Activated T-helper 17 cell treated with anti-CD3 and anti-CD28 coated beads, Interleukin-2, amount 50 U/mL, for 72 hours (primary cell): ENCODE measurements at regions not wholly inside any gene's neighbourhood (a gene's known extent, or its start where the extent isn't known, plus 50 kb on each side); places are given as distances from the start of the nearest gene placed in this dataset.
A peak's percentile ranks its signal among the peaks of the same experiment; 100 is the strongest.

Experiments
- ATAC-seq: fragments of 150-1000 bp; cut with Tn5 transposase; replicated peaks from 2 replicates; pipeline ENCODE4 v1.10.0; 2021; ENCODE audit warnings: mild to moderate bottlenecking, moderate library complexity
- H3K27ac Mint-ChIP-seq: one replicate; pipeline ENCODE4 v1.8.0; 2022; ENCODE audit warnings: mixed read lengths
- H3K27me3 Mint-ChIP-seq: one replicate; pipeline ENCODE4 v1.8.0; 2022; ENCODE audit warnings: mixed read lengths
- H3K36me3 Mint-ChIP-seq: one replicate; pipeline ENCODE4 v1.8.0; 2022; ENCODE audit warnings: low read depth, mild to moderate bottlenecking, mixed read lengths
- H3K4me1 Mint-ChIP-seq: one replicate; pipeline ENCODE4 v1.8.0; 2022; ENCODE audit warnings: mixed read lengths
- H3K4me3 Mint-ChIP-seq: one replicate; pipeline ENCODE4 v1.8.0; 2022; ENCODE audit warnings: mild to moderate bottlenecking, mixed read lengths
- H3K9me3 Mint-ChIP-seq: one replicate; pipeline ENCODE4 v1.8.0; 2022; ENCODE audit warnings: mixed read lengths

DNA sequence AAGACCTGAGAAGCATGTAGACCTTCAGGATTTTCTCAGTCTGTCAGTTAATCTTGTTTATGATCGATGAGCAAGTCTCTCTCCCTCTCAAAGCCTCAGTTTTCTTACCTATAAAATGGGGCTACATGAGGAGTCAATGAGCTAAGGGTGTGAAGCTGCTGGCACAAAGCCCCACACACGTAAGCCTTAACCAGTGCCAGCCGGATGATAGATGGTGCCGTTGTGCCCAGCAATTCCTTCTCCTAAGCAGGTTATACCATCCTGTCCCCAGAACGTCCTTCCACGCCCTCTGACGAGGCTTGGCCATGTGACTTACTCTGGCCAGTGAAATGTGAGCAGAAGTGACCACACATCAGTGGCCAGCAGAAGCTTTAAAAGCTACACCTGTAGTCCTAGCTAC is 179.0 kb downstream of the C9orf50 start:
- Mint-ChIP-seq H3K9me3 (no peaks in the 10 kb centered on the region), H3K4me1 (peaks cover 2% of the 10 kb centered on the region), H3K27me3 (peaks cover 15% of the 10 kb centered on the region), H3K36me3 (no peaks in the 10 kb centered on the region), H3K27ac (no peak overlapping the region), H3K4me3 (no peak overlapping the region)
- no peak for ATAC-seq

DNA sequence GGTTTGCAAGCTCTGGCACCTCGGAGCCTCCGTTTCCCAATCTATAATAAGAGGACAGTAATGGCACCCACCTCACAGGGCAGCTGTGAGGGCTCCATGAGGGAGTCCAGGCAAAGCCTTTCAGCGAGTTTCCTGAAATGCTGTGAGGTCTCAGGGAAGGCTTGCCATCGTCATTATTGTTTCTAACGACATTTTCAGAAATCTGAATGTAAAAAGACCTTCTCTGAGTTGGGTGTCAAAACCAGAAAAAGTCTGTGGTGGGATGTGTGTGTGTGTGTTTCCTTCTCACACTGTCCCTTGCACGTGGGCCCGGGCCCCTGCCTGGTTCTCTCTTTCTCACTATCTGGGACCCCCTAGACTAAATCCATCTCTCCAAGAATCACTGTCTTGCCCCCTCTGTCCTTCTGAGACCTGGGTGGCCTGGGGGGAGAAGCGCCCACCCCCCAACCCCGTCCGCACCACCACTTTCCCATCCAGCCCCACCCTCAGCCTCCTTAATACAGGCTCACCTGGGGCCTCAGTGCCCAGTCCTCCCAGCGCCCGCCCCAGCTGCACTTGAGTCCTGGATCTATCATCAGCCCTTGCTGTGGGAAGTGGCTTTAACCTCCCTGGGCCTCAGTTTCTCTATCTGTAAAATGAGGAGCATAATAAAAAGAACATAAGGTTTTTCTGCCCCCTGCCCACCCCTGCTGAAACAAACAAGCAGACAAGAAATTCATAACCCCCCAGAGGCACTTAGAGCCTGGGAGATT is 180.3 kb downstream of the C9orf50 start:
- peaks cover 18% of the 10 kb centered on the region for H3K27me3 Mint-ChIP-seq
- no peak overlapping the region for H3K27ac Mint-ChIP-seq
- H3K4me3 Mint-ChIP-seq: no peak overlapping the region
- no peaks in the 10 kb centered on the region for H3K9me3 Mint-ChIP-seq
- ATAC-seq: no peak
- H3K4me1 Mint-ChIP-seq: peaks cover 5% of the 10 kb centered on the region
- H3K36me3 Mint-ChIP-seq: no peaks in the 10 kb centered on the region

DNA sequence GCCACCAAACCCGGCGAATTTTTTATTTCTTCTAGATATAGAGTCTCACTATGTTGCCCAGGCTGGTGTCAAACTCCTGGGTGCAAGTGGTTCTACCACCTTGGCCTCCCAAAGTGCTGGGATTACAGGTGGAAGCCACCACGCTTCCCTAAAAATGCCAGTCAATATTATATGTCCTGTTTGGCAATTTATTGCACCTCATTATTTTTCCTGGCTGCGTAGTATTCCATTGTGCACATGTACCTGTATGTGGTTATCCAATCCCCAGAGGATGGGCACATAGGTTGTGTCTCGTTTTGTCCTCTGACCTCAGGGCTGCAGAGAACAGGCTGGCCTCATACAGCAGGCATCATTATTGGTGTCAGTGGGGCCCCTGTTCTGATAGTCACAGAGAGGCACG is 181.7 kb downstream of the C9orf50 start:
- no peak overlapping the region for H3K27ac Mint-ChIP-seq
- H3K36me3 Mint-ChIP-seq: no peaks in the 10 kb centered on the region
- no peaks in the 10 kb centered on the region for H3K9me3 Mint-ChIP-seq
- peaks cover 18% of the 10 kb centered on the region for H3K27me3 Mint-ChIP-seq
- H3K4me1 Mint-ChIP-seq: peaks cover 5% of the 10 kb centered on the region
- no peak overlapping the region for H3K4me3 Mint-ChIP-seq
- no peak for ATAC-seq

DNA sequence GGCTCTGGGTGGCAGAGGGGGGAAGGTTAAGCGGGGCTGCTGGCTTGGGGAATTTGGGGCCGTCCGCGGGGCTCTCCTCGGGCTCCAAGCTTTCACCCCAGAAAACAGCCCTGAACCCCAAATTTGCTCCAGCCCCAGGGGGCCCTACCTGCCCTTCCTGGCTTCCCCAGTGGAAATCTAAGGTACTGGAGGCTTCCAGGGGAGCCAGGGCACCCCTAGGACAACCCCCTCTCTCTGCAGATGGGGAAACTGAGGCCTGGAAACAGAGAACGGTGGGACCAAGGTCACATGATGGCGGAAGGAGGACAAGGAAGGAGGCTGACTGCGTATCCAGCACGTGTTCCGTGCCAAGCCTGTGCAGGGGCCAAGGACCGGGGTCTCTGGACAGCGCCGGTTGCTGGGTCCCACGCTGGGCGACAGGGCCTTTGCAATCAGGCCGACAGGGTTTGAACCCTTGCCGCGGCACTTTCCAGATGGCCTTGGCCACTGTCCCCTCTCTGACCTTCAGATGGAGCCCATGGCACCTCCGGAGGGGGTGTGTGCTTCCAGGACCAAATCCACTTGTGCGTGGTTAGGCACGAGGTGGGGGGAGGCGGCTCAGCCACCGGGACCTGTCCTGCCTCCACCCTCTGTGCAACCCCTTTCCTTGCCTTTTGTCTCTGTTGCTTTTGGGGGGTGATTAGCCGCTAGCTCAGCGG is 183.1 kb downstream of the C9orf50 start:
- Mint-ChIP-seq H3K27me3 (peaks cover 18% of the 10 kb centered on the region), H3K36me3 (no peaks in the 10 kb centered on the region), H3K9me3 (no peaks in the 10 kb centered on the region), H3K27ac (no peak overlapping the region), H3K4me1 (peaks cover 5% of the 10 kb centered on the region), H3K4me3 (peak overlapping the region; percentile 67)
- ATAC-seq: peak; percentile 26

DNA sequence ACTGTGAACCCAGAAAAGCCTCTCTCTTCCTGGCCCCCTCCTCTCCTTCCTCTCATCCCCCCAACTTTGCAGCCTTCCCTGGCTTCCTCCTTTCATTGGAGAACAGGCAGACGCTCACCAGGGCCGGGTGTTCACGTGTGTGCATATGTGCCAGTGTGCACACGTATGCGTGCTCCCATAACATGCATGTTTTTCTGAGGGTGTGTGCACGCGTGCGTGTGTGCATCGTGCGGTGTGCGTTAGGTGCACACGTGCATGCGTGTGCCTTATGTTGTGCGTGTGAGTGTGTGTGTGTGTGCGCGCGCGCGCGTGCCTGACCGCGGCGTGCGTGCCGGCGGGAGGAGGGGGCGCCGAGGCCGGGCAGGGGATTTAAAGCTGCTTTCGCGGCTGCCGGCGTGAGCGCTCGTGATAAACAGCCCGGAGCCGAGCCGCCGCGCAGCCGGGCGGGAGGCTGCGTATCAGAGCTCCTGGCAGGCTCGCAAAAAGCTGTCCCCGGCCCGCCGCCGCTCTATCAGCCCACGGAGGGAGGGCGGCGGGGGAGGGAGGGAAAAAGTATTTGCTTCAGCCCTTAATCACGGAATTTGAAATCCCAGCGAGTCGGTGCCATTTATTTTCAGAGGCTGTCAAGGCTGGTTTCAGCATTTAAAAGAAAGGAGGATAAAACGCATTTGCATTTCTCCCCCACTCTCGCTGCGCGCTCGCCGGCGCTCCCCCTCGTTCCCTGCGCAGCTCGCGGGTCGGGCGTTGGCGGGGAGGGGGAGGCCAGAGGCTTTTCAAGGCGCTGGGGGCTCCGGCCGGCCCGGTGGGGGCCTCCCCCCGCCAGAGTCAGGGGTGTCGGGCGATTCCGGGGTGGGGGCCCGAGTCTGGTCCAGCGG is 183.9 kb downstream of the C9orf50 start:
- no peak overlapping the region for H3K27ac Mint-ChIP-seq
- no peaks in the 10 kb centered on the region for H3K36me3 Mint-ChIP-seq
- peaks cover 5% of the 10 kb centered on the region for H3K4me1 Mint-ChIP-seq
- peak overlapping the region; percentile 67 for H3K4me3 Mint-ChIP-seq
- H3K27me3 Mint-ChIP-seq: peaks cover 18% of the 10 kb centered on the region
- H3K9me3 Mint-ChIP-seq: no peaks in the 10 kb centered on the region
- ATAC-seq: peak; percentile 56

DNA sequence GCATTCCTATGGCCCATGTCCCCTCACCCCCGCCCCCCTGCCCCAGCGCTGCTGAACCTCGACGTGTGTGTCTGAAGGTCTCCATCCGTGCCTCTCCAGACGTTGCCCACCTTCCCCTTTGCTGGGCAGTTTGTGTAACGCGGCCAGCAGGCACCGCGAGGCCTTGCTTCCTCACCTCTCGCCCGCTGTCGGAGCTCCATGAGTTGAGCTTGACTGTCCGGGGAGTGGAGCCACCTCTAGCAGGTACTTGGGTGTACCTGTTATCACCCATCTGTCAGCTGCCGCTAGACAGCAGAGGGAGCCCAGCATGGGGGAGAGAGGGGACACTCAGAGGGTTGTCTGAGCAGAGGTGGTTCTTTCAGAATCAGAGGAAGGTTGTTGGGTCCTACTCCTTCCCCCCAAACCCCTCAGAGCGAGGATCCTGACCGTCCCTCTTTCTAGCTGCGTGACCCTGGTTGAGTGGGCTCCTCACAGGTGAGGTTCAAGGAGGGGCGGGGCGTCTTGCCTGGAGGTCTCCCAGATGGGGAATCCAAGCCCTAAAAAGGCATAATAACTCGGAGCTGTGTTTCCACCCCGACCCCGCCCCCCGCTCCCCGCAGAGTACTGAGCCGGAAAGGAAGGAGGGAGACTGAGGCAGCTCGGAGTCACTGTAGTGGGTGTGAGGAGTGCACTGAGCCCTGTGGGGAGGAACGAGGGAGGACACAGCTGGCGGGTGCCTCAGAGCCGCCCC is 184.7 kb downstream of the C9orf50 start:
- Mint-ChIP-seq H3K27ac (no peak overlapping the region), H3K4me3 (peak overlapping the region; percentile 67), H3K9me3 (no peaks in the 10 kb centered on the region), H3K27me3 (peaks cover 18% of the 10 kb centered on the region), H3K4me1 (peaks cover 5% of the 10 kb centered on the region), H3K36me3 (no peaks in the 10 kb centered on the region)
- ATAC-seq: no peak

DNA sequence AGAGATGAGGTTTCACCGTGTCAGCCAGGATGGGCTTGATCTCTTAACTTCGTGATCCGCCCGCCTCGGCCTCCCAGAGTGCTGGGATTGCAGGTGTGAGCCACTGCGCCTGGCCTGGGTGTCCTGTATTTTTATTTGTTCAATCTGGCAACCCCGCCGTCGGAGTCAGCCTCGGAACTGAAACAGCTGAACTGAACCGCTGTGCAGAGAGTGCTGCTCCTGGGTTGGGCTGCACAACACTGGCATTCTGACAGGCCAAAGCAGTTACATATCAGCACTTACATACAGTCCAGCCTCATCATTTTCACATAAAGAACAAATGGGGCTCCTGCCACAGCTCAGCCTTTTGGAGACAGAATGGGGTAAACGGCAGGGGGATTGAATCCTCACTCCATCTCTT is 185.6 kb downstream of the C9orf50 start:
- H3K36me3 Mint-ChIP-seq: no peaks in the 10 kb centered on the region
- no peaks in the 10 kb centered on the region for H3K9me3 Mint-ChIP-seq
- H3K27ac Mint-ChIP-seq: no peak overlapping the region
- H3K4me3 Mint-ChIP-seq: no peak overlapping the region
- H3K4me1 Mint-ChIP-seq: peaks cover 5% of the 10 kb centered on the region
- H3K27me3 Mint-ChIP-seq: peaks cover 18% of the 10 kb centered on the region
- no peak for ATAC-seq

DNA sequence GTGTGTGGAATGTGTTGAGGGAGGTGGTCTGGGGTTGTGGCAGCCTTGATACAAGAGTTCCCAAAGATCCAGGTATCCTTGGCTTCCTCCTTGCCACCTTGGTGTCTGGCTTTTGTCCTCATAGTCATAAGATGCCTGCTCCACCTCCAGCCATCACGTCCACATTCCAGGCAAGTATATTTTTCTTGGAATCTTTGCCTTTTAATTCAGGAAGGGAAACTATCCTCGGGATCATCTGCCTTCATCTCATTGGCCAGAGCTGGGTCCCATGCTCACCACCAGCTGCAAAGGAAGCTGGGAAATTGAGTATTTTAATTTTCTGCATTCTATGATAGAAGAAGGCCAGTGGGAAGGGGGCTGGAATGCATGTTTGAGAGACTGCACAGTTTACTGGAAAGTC is 186.7 kb downstream of the C9orf50 start:
- no peak for ATAC-seq
- H3K9me3 Mint-ChIP-seq: no peaks in the 10 kb centered on the region
- no peaks in the 10 kb centered on the region for H3K36me3 Mint-ChIP-seq
- peaks cover 5% of the 10 kb centered on the region for H3K4me1 Mint-ChIP-seq
- peaks cover 18% of the 10 kb centered on the region for H3K27me3 Mint-ChIP-seq
- H3K27ac Mint-ChIP-seq: no peak overlapping the region
- H3K4me3 Mint-ChIP-seq: no peak overlapping the region

DNA sequence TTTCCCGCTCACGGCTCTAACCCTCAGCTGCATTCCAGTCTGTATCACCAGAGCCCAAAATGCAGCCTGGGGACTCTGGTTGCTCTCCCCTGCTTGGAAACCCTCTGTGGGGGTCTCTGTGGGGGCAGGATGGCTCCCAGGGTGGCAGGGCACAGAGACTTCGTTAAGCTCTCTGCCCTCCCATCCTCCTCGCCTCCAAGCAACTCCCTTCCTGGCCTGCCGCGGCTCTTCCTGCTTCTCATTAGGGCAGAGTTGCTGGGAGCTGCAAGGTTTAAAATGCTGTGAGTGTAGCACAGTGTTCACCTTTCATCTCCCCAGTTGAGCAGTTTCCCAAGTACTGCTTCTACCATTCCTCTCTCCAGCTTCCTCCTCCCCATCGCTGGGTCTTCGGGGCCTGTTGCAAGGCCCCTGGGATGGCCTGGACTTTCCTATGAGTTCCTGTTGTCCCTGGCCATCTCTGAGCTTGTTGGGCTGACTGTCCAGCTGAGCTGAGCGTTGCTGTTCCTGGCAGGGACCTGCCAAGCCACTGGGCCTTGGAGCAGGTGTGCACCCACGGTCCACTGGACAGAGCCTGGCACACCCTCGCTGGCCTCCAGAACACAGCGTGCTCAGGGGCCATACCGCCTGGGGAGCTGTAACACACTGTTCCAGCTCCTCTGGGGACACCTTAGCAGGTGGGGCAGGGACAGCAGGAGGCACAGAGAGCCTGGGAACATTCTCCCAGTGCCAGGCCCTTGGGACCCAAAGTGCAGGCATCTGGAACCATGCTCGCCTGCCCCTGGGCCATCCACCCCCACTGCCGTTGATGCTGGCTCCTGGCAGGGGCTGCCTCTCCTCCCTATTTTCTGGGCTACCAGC is 188.4 kb downstream of the C9orf50 start:
- Mint-ChIP-seq H3K9me3 (no peaks in the 10 kb centered on the region), H3K36me3 (no peaks in the 10 kb centered on the region), H3K27me3 (peaks cover 5% of the 10 kb centered on the region), H3K4me1 (peaks cover 5% of the 10 kb centered on the region), H3K4me3 (no peak overlapping the region), H3K27ac (no peak overlapping the region)
- no peak for ATAC-seq

DNA sequence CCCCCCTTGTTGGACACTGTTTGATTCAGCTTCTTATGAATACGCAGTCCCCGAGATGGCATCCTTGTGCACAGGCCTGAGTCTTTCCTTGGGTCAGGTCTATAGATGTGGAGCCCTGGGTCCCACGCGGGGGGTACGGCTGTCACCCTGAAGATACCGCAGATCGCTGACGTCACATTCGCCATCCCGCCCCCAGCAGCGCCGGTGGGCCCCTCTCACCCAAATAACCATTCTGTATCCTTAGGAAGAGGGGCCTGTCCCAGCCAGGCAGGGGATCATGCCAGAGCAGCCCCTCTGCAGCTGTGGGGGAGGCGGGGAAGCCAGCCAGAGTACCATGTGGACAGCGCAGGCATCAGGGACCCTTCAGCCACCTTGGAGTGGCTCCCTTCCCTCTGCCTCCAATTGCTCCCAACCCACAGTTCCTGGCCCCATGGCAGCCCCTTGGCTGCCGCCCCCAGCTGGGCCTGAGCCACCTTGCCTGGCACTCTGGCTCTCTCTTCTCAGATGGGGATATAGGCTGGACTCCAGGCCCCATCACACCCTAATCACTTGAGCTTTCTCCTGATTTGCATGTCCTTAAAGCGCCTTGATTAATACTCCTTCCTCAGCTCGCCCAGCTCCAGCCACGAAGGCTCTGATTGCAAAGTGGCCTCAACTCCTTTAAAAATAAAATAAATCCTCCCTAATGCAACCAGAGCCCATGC is 189.8 kb downstream of the C9orf50 start:
- no peaks in the 10 kb centered on the region for H3K27me3 Mint-ChIP-seq
- no peaks in the 10 kb centered on the region for H3K36me3 Mint-ChIP-seq
- peaks cover 2% of the 10 kb centered on the region for H3K4me1 Mint-ChIP-seq
- no peak for ATAC-seq
- no peaks in the 10 kb centered on the region for H3K9me3 Mint-ChIP-seq
- no peak overlapping the region for H3K27ac Mint-ChIP-seq
- no peak overlapping the region for H3K4me3 Mint-ChIP-seq

DNA sequence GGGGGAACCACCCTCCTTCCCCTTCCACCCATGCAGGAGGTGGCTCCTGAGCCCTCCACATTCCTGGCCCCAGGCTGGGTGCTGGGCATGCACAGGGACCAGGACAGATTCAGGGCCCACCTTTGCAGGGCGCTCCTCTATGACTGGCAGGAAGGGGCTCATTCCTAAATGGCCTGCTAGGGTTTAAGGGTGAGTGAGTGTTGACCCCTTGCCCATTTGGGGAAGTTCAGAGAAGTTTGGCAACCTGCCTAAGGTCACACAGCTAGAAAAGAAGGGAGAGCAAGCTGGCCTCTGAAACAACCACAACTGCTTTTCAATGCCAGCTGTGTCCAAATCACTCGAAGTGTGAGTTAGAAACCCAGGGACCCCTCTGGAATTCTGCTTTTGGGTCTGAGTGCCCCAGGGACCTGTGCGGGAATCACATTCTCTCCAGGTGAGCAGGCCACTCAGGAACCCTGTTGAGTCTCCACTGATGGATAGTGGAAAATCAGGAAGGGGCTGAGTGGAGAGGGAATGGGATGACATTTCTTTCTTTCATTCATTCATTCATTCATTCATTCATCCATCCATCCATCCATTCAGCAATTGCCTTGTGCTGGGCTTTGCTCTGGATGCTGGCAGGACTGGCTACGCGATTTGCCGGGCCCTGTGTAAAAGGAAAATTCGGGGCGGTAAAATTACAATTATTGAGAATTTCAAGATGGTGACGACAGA is 191.9 kb downstream of the C9orf50 start:
- H3K27me3 Mint-ChIP-seq: no peaks in the 10 kb centered on the region
- H3K9me3 Mint-ChIP-seq: no peaks in the 10 kb centered on the region
- no peak overlapping the region for H3K4me3 Mint-ChIP-seq
- H3K36me3 Mint-ChIP-seq: no peaks in the 10 kb centered on the region
- H3K4me1 Mint-ChIP-seq: peaks cover 4% of the 10 kb centered on the region
- no peak for ATAC-seq
- H3K27ac Mint-ChIP-seq: peak overlapping the region; percentile 45

DNA sequence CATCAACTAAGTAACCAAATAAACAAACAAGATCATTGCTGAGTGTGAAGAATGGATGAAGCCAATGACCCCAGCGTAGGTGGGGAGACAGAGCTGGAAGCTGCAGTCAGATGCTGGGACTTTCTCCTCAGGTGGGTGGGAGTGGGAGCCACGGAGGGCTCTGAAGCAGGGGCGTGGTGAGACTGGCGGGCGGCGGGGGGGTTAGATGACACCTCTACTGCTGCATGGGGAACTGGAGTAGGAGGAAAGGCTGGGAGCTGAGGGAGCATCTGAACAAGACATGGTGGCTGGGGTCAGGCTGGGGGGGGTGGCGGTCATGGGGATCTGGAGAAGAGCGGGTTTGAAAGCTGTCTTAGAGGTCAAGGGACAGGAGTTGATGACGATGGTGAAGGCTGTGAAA is 193.8 kb downstream of the C9orf50 start:
- Mint-ChIP-seq H3K27ac (no peak overlapping the region), H3K9me3 (no peaks in the 10 kb centered on the region), H3K4me3 (no peak overlapping the region), H3K4me1 (peaks cover 9% of the 10 kb centered on the region), H3K36me3 (no peaks in the 10 kb centered on the region), H3K27me3 (no peaks in the 10 kb centered on the region)
- ATAC-seq: no peak
